Sigmoid colon (tissue), 4 donors: ENCODE measurements at regions not wholly inside any gene's neighbourhood (a gene's known extent, or its start where the extent isn't known, plus 50 kb on each side); places are given as distances from the start of the nearest gene placed in this dataset.

Experiments used
- EP300 ChIP-seq, 4 donors: sonication (generic); formaldehyde crosslinking; IDR thresholded peaks; one replicate each; pipeline ENCODE4 v1.6.1; 2017; ENCODE audit warnings: antibody characterized with exemption in 4 of 4
- TF ChIP-seq, protein P1 (sequence below), 4 experiments: fragments of 450-650 bp in 3 of 4; fragments of 200-600 bp in 1 of 4; IDR thresholded peaks; one replicate each; pipeline ENCODE4 v1.5.1; 2016 to 2019; ENCODE audit warnings: antibody characterized with exemption in 4 of 4, mild to moderate bottlenecking in 3 of 4, moderate library complexity in 2 of 4

DNA sequence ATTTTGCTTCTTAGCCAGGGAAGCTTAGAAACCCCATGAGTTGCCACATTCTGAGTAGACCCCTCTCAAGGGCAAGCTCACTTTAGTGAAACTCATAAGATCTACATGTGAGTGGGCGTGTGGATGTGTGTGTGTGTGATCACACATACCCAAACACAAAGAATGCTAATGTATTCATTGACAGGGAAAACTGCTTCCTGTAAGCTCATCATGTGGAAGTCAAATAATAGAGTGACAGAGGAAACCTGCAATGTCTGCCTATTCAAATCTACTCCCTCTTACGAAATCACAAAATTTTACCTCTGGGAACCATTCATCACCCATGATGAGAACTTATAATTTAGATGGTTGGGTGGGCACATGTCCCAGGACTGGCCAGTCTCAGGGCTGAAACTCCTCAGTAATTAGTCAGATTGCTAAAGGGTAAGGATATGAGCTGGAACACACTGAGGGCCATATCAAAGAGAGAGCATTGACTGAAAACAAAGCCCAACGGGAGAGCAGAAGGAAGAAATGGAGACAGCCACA, 94.5 kb upstream of the CCDC150 start:
- TF ChIP-seq, protein P1, sequence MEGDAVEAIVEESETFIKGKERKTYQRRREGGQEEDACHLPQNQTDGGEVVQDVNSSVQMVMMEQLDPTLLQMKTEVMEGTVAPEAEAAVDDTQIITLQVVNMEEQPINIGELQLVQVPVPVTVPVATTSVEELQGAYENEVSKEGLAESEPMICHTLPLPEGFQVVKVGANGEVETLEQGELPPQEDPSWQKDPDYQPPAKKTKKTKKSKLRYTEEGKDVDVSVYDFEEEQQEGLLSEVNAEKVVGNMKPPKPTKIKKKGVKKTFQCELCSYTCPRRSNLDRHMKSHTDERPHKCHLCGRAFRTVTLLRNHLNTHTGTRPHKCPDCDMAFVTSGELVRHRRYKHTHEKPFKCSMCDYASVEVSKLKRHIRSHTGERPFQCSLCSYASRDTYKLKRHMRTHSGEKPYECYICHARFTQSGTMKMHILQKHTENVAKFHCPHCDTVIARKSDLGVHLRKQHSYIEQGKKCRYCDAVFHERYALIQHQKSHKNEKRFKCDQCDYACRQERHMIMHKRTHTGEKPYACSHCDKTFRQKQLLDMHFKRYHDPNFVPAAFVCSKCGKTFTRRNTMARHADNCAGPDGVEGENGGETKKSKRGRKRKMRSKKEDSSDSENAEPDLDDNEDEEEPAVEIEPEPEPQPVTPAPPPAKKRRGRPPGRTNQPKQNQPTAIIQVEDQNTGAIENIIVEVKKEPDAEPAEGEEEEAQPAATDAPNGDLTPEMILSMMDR (IDR thresholded peaks at IDR 0.05) = no peak
- no peak for TF ChIP-seq EP300 (IDR thresholded peaks at IDR 0.05)
